Middle frontal gyrus (tissue), 1 donor: ENCODE measurements at regions not wholly inside any gene's neighbourhood (a gene's known extent, or its start where the extent isn't known, plus 50 kb on each side); places are given as distances from the start of the nearest gene placed in this dataset.
"Not testable (repeated sequence)": the region's sequence is repeated elsewhere in the genome, so short reads cannot be mapped to it uniquely, and the experiment has no call there.

Source experiments
- DNase-seq: peaks from one replicate; pipeline ENCODE4 v3.0.0-alpha.2; 2015; ENCODE audit warnings: low spot score; ENCODE audit errors: extremely low spot score

DNA sequence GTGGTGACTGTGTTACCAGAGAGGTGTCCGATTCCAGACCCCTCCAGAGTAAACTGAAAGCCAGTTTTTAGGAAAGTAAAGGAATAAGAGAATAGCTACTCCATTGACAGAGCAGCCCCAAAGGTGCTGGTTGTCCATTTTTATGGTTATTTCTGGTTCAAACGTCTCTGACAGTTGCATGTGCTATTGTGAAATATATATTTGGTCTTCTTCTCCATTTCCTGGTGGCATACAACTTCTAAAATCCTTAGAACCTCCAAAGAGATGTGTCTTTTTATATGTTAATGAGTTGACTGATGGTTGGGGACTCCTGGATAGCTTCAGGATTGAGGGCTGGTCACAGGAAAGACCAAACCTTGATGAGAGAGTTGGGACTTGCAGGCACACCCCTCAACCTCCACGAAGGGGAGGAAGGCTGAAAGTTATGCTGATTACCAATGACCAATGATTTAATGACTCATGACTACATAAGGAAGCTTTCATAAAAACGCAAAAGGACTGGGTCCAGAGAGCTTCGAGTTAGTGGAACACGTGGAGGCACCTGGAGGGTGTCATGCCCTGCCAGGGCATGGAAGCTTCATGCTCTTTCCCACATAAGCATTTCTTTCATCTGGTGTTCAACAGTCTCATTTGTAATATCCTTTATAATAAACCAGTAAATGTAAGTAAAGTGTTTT lies 100.7 kb downstream of the SLC16A1 start:
- no peak for DNase-seq

DNA sequence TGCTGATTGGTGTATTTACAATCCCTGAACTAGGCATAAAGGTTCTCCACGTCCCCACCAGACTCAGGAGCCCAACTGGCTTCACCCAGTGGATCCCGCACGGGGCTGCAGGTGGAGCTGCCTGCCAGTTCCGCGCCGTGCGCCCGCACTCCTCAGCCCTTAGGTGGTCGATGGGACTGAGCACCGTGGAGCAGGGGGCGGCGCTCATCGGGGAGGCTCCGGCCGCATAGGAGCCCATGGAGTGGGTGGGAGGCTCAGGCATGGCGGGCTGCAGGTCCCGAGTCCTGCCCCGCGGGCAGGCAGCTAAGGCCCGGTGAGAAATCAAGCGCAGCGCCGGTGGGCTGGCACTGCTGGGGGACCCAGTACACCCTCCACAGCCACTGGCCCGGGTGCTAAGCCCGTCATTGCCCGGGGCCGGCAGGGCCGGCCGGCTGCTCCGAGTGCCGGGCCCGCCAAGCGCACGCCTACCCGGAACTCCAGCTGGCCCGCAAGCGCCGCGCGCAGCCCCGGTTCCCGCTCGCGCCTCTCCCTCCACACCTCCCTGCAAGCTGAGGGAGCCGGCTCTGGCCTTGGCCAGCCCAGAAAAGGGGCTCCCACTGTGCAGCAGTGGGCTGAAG lies 101.5 kb downstream of the SLC16A1 start:
- not testable (repeated sequence) for DNase-seq

GRCh38 chr1:112853915-112854314 lies 102.1 kb downstream of the SLC16A1 start:
- DNase-seq, result not testable (repeated sequence)

DNA sequence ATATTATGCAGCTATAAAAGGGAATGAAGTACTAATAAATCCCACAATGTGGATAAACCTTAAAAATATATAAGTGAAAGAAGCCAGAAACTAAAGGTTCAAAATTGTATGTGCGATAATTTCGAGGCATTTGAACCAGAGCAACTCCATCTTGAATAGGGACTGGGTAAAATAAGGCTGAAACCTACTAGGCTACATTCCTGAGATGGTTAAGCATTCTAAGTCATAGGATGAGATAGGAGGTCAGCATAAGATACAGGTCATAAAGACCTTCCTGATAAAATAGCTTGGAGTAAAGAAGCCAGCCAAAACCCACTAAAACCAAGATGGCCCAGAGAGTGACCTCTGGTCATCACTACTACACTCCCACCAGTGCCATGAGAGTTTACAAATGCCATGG lies 103.1 kb downstream of the SLC16A1 start:
- DNase-seq, result no peak

DNA sequence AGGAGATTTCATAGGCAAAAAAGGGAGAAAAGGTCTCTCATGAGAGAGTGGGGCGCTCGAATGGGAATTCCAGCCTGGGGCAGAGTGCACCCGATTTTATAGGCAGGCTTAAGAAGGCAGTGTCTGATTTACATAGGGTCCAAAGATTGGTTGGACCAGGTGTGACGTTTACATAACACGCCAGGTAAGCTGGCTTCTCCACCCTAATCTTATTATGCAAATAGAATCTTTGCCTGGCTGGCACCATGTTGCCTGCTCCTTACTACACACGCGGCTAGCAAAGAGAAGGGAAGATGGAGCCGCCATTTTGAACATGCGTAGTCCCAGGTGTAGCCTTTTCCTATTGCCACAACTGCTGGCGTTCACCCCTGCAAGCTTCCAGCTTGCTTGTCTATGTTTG lies 103.7 kb downstream of the SLC16A1 start:
- no peak for DNase-seq

DNA sequence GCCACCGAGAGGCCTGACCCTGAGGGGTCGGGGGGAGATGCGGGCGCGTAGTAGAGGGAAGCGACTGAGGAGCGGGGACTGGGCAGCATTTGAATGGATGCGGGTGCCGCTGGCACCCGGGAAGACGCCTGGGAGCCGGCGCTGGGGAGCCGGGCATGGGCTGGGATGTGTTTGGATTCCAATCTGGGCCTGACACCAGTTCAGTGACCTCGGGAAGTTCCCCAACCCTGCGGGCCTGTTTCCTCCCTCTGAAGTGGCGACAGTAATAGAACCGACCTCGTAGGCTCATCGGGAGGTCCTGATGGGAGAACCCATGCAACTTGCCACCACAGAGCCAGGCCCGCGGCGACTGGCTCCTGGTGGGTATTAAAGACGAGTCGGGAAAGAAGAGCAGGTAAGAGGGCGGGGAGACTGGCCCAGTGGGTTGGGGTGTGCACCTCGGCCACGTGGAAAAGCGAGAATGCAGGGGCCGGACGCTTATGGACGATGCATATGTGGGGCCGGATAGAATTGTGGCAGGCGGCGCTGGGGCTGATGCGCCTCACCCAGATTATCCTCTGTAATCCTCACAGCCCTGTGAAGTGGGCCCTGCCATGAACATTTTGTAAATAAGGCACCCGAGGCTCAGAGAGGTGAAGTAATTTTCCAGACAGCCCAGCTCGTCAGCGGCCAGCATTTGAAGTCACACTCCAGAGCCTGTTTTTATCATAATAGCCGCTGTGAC lies 105.8 kb downstream of the SLC16A1 start:
- DNase-seq, result no peak

DNA sequence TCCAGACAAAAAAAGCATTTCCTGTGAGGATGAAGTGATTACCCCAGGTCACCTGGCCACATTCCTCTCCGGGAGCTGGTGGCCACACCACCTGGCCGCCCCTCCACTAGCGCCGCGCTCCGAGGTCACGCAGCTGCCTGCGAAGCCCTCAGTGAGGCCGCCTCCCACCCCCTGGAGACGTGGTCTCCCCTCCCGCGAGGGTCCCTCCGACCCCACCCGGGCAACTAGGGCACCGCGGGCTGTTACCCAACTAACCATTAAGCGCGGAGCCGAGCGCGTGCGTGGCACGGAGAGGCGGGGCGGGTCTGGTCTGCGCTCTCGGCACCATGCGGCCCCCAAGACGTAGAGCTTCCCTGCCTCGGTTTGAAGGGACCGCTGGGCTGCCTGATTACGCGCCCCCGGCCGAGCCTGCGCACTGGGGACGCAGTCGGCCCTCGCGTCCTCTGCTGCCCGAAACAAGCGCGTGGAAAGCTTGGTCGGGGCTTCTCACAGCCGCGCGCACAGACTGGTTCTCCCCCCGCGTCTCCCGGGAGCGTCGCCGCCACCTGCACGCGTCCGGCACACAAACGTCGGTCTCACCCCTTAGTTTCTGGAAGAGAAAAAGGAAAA lies 106.5 kb downstream of the SLC16A1 start:
- no peak for DNase-seq

GRCh38 chr1:112841825-112842224 lies 114.2 kb downstream of the SLC16A1 start:
- DNase-seq, result no peak

DNA sequence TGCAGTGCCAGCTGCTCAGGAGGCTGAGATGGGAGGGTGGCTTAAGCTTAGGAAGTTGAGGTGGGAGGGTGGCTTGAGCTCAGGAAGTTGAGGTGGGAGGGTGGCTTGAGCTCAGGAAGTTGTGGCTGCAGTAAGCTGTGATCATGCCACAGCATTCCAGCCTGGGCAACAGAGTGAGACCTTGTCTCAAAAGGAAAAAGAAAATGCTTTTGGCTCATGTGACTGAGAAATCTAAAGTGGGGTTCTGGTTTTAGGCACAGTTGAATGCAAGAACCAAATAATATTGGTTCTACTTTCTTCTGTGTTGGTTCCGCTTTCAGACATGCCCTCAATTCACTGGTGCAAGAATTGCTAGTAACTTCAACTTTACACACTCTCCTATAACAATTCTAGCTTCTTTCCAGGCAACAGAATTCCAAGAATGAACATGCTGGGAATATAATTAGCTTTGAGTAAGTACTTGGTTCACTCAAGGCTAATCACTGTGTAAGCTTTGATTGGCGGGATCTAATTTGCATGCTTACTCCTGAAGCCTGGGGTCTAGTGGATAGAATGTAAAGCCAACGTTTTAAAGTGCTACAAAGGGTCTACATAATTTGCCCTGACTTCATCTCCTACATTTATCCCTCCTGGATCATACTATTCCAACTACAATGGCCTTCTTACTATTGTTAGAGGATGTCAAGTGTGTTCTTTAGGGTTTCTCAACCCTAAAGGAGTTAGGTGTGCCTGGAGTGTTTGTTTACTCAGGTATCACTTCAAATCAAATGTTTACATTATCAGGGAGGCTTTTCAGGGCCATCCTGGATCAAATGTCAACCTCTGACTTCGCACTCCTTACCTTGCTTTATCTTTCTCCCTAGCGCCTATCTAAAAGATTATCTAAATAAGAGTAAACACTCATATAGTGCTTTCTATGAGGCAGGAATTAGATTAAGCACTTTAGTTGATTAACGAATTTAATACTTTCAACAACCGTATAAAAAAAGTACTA lies 115.1 kb downstream of the SLC16A1 start:
- DNase-seq, result no peak

DNA sequence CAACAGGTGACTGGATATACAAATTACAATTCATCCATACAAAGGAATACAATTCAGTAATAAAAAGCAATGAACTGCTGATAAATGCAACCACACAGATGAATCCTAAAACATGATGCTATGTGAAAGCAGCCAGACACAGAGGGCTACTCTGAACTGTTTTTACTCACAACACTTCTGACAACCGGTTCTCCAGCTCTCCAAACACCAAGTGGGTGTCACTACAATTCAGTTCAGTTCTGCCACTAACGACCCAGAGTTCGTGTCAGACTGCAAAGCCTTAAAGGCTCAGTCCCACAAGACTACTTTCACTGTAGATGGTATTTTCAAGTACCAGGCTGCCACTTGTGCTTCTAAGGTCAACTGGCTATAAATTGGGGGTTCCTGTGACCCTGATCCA lies 119.4 kb downstream of the SLC16A1 start:
- no peak for DNase-seq

DNA sequence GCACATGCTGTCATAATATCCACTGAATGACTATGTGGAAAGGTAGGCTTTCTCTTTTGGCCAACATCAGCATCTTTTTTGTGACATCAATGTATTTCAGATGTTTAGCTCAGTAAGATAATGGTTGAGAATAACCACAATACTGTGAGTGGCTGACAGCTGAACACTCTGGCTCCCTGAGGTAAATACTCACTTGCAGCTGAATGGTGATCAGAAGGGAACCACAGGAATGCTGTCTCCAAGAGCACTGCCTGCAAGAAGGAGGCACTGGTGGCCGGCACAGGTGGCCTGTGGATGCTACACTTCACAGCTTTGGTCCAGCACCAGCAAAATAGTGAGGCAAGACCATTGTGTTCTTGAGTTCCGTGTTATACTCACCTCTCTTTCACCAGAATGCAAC lies 118.7 kb upstream of the PPM1J start:
- DNase-seq, result no peak

DNA sequence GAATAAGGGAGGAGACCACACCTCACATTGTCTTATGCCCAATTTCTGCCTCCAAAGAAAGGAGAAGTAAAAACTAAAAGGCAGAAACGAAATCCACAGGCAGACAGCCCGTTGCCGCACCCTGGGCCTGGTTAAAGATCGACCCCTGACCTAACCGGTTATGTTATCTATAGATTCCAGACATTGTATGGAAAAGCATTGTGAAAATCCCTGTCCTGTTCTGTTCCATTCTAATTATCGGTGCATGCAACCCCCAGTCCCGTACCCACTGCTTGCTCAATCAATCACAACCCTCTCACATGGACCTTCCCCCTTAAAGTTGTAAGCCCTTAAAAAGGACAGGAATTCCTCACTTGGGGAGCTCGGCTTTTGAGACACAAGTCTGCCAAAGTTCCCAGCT lies 117.1 kb upstream of the PPM1J start:
- DNase-seq, result not testable (repeated sequence)

DNA sequence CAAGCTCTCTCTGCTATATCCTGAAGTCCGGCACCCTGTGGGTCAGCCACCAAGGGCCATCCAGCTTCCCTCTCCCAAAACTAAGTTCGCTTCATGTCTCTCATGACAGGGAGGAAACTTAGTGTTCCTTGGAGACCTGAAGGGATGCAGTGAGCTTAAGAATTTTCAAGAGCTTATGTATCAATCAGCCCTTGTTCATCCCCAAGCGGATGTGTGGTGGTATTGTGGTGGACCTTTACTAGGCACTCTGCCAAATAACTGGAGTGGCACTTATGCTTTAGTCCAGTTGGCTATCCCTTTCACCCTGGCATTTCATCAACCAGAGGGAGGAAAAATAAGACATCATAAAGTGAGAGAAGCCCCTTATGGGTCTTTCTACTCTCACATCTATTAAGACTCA lies 114.6 kb upstream of the PPM1J start:
- DNase-seq, result not testable (repeated sequence)

DNA sequence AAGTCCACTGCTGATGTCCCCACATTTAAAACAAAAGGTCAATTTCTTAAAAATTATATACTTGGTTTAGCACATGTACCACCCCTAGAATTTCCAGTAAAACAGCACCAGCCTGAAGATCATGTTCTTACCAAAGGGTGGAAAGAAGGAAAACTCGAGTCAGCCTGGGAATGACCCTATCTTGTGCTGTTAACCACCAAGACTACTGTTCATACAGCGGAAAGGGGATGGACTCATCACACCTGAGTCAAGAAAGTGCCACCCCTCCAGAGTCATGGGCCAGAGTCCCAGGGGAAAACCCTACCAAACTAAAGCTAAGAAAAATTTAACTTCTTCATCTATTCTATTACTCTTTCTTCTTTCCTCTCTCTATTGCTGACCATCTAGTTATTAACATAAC lies 113.6 kb upstream of the PPM1J start:
- no peak for DNase-seq

- not testable (repeated sequence) for DNase-seq
Observed at GRCh38 chr1:112827391-112827790, 112.3 kb upstream of the PPM1J start.

DNA sequence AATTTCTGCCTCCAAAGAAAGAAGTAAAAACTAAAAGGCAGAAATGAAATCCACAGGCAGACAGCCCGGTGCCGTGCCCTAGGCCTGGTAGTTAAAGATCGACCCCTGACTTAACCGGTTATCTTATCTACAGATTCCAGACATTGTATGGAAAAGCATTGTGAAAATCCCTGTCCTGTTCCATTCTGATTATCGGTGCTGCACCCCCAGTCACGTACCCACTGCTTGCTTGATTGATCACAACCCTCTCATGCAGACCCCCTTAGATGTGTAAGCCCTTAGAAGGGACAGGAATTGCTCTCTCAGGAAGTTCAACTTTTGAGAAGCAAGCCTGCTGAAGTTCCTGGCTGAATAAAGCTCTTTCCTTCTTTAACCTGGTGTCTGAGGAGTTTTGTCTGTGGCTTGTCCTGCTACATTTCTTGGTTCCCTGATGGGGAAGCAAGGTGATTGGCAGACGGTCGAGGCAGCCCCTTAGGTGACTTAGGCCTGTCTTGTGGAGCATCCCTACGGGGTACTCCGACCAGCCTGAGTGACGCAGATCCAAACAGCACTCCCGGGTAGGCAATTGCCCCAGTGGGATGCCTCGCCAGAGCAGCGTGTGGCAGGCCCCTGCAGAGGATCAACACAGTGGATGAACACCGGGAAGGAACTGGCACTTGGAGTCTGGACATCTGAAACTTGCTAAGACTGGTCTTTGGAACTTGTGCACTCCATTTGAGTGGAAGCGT lies 111.2 kb upstream of the PPM1J start:
- no peak for DNase-seq

- DNase-seq, result not testable (repeated sequence)
Observed at GRCh38 chr1:112825563-112826216, 110.6 kb upstream of the PPM1J start.

DNA sequence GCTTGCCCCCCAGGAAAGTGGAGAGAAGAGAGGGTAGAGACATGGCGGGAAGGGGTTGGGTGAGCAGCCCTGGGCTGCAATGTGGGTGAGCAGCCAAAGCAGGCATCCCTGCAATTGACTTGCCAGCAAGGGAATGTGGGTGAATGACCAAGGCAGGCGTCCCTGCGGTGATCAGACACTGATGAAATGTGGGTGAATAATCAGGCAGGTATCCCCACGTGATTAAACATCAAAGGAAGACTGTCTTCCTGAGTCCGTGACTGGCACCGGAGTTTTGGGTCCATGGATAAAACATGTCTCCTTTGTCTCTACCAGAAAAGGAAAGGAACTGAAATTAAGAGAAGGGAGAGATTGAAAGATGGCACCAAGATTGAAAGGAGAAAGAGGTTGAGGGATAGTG lies 109.9 kb upstream of the PPM1J start:
- not testable (repeated sequence) for DNase-seq

DNA sequence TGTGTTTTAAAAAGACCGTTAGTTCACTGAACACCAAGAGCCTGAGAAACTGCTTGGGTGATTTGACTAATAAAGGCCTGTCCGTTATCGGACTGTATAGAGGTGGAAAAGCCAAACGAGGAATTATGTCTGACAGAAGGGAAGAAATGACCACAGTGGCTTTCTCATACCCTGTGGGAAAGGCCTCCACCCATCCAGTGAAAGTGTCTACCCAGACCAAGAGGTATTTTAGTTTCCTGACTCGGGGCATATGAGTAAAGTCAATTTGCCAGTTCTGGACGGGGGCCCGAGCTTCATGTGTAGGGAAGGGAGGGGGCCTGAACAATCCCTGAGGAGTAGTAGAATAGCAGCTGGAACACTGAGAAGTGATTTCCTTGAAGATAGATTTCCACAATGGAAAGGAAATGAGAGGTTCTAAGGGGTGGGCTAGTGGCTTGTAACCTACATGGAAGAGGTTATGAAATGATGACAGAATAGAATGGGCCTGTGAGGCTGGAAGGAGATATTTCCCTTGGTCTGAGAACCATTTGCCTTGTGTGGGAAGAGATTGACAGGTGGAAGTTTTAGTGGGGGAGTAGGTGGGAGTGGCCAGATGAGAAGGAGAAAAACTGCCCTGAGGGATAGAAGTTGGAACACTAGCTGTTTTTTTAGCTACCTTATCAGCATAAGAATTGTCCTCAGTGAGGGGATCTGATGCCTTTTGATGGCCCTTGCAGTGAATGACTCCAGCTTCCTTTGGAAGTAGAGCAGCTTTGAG lies 106.4 kb upstream of the PPM1J start:
- not testable (repeated sequence) for DNase-seq
